HCT116 (cell line): ENCODE measurements at regions not wholly inside any gene's neighbourhood (a gene's known extent, or its start where the extent isn't known, plus 50 kb on each side); places are given as distances from the start of the nearest gene placed in this dataset.

Source experiments
- ATAC-seq: fragments of 200-7000 bp; cut with Tn5 transposase; 2 replicates; pipeline ENCODE4 v1.9.1; 2020; ENCODE audit warnings: mild to moderate bottlenecking, moderate library complexity
- BruUV-seq: library from RNA; stranded (reverse); fragments of 400-500 nt; replicated peaks from 2 replicates; lab custom pipeline; 2021; lab: Mats Ljungman, UMichigan
- CTCF ChIA-PET: fragments of 300-600 bp; sonication (Branson Sonifier 250); formaldehyde crosslinking; loops from one replicate; lab custom pipeline; 2021; ENCODE audit warnings: antibody characterized with exemption; lab: Charles Lee
- POLR2A ChIA-PET: fragments of 300-600, 350-600 bp; sonication (Branson Sonifier 250); formaldehyde crosslinking; loops from one replicate; lab custom pipeline; 2021; ENCODE audit warnings: antibody characterized with exemption; lab: Charles Lee
- RAD21 ChIA-PET, 2 experiments: fragments of 300-600 bp; sonication (Branson Sonifier 250); formaldehyde crosslinking; loops; one replicate each; lab custom pipeline; 2023; ENCODE audit warnings: low total read pairs in 2 of 2; ENCODE audit not compliant: uncharacterized antibody in 2 of 2, unreplicated experiment in 2 of 2, low non-redundant PET in 1 of 2; lab: Charles Lee
- DNase-seq: peaks from one replicate; pipeline ENCODE4 v3.0.0-alpha.2; 2010; ENCODE audit warnings: low read depth, low spot score
- H2AFZ ChIP-seq: fragments of 200-600 bp; shearing (Covaris generic), sonication (generic); 2 replicates; pipeline ENCODE4 v1.6.1; 2017; ENCODE audit warnings: low read depth, mixed run types, mixed read lengths, antibody characterized with exemption, low read length; ENCODE audit not compliant: poor library complexity, severe bottlenecking
- H3K27ac ChIP-seq: 2 replicates; pipeline ENCODE4 v1.5.1; 2012; ENCODE audit warnings: low read depth, low read length
- H3K27me3 ChIP-seq: fragments of 200-600 bp; sonication (generic); 2 replicates; pipeline ENCODE4 v1.6.1; 2016; ENCODE audit warnings: mixed run types, low read length, mixed read lengths; ENCODE audit not compliant: insufficient read depth
- H3K36me3 ChIP-seq, 2 experiments: fragments of 200-500 bp in 1 of 2; fragments of 200-600 bp in 1 of 2; sonication (Bioruptor generic) in 1 of 2; sonication (generic) in 1 of 2; 2 replicates each; pipeline versions ENCODE4 v1.5.1 to v1.6.1; 2014 to 2016; ENCODE audit warnings: low read length in 2 of 2, inconsistent platforms in 1 of 2, mixed read lengths in 1 of 2, mixed run types in 1 of 2; ENCODE audit not compliant: insufficient read depth in 2 of 2, control insufficient read depth in 1 of 2
- H3K4me1 ChIP-seq, 2 experiments: fragments of 200-600 bp in 1 of 2; sonication (generic) in 1 of 2; 2 replicates each; pipeline versions ENCODE4 v1.5.1 to v1.6.1; 2012 to 2017; ENCODE audit warnings: low read length in 2 of 2, inconsistent platforms in 1 of 2, mild to moderate bottlenecking in 1 of 2, mixed read lengths in 1 of 2, mixed run types in 1 of 2, moderate library complexity in 1 of 2; ENCODE audit not compliant: insufficient read depth in 2 of 2, control insufficient read depth in 1 of 2
- H3K4me2 ChIP-seq: fragments of 200-600 bp; sonication (generic); 2 replicates; pipeline ENCODE4 v1.6.1; 2017; ENCODE audit warnings: mixed run types, low read length, mixed read lengths
- H3K4me3 ChIP-seq, 2 experiments: fragments of 200-600 bp in 1 of 2; sonication (generic) in 1 of 2; replicated peaks in 1 of 2; 2 replicates each; pipeline ENCODE4 v1.5.1; 2011 to 2016; ENCODE audit warnings: low read length in 2 of 2, control low read depth in 1 of 2, low read depth in 1 of 2, mild to moderate bottlenecking in 1 of 2, mixed read lengths in 1 of 2, mixed run types in 1 of 2
- H3K79me2 ChIP-seq: fragments of 200-600 bp; sonication (generic); 2 replicates; pipeline ENCODE4 v1.6.1; 2017; ENCODE audit warnings: mild to moderate bottlenecking, mixed run types, low read length, moderate library complexity, mixed read lengths; ENCODE audit not compliant: insufficient read depth
- H3K9ac ChIP-seq: fragments of 200-600 bp; sonication (generic); 2 replicates; pipeline ENCODE4 v1.6.1; 2016; ENCODE audit warnings: low read length, mixed read lengths
- H3K9me2 ChIP-seq: fragments of 200-600 bp; sonication (generic), shearing (Covaris generic); 2 replicates; pipeline ENCODE4 v1.6.1; 2017; ENCODE audit warnings: mixed run types, mild to moderate bottlenecking, moderate library complexity; ENCODE audit not compliant: insufficient read depth
- H3K9me3 ChIP-seq, 2 experiments: fragments of 200-500 bp in 1 of 2; fragments of 200-600 bp in 1 of 2; sonication (Bioruptor generic) in 1 of 2; sonication (generic) in 1 of 2; 2 replicates each; pipeline ENCODE4 v1.6.1; 2014 to 2017; ENCODE audit warnings: low read length in 2 of 2, mixed read lengths in 2 of 2, inconsistent platforms in 1 of 2, low read depth in 1 of 2, mild to moderate bottlenecking in 1 of 2, mixed run types in 1 of 2, moderate library complexity in 1 of 2; ENCODE audit not compliant: control insufficient read depth in 1 of 2, insufficient read depth in 1 of 2
- H4K20me1 ChIP-seq: fragments of 200-600 bp; sonication (generic), shearing (Covaris generic); 2 replicates; pipeline ENCODE4 v1.6.1; 2017; ENCODE audit warnings: mixed run types, mild to moderate bottlenecking, moderate library complexity; ENCODE audit not compliant: insufficient read depth
- CEBPB ChIP-seq: IDR thresholded peaks from 2 replicates; pipeline ENCODE4 v1.6.1; 2012; ENCODE audit warnings: low read depth
- CTCF ChIP-seq, 3 experiments: fragments of 200-600 bp in 1 of 3; sonication (generic) in 1 of 3; IDR thresholded peaks in 2 of 3; conservative IDR thresholded peaks in 1 of 3; 2 replicates each; pipeline ENCODE4 v1.5.1; 2012 to 2017; ENCODE audit warnings: low read depth in 2 of 3, low read length in 2 of 3, antibody characterized with exemption in 1 of 3, borderline replicate concordance in 1 of 3, control low read depth in 1 of 3, mild to moderate bottlenecking in 1 of 3, mixed read lengths in 1 of 3, mixed run types in 1 of 3, moderate library complexity in 1 of 3; ENCODE audit not compliant: insufficient read depth in 1 of 3
- JUND ChIP-seq: IDR thresholded peaks from 2 replicates; pipeline ENCODE4 v1.6.1; 2012
- RAD21 ChIP-seq: IDR thresholded peaks from 2 replicates; pipeline ENCODE4 v1.6.1; 2012; ENCODE audit warnings: low read depth, mild to moderate bottlenecking
- SP1 ChIP-seq: IDR thresholded peaks from 2 replicates; pipeline ENCODE4 v1.6.1; 2012; ENCODE audit warnings: low read depth
- ZBTB33 ChIP-seq: IDR thresholded peaks from 2 replicates; pipeline ENCODE4 v1.6.1; 2011; ENCODE audit warnings: mild to moderate bottlenecking, low read length, moderate library complexity; ENCODE audit not compliant: insufficient replicate concordance; ENCODE audit errors: extremely low read depth
- ZFX ChIP-seq: fragments of 450-650 bp; IDR thresholded peaks from 2 replicates; pipeline ENCODE4 v1.6.1; 2017
- intact Hi-C: fragments of 100-400 bp; cut with micrococcal nuclease; formaldehyde crosslinking; loops from 2 replicates; pipeline ENCODE4 v1.10.0; 2022
- TF ChIP-seq, protein P1 (sequence below): IDR thresholded peaks from 2 replicates; pipeline ENCODE4 v1.6.1; 2012

DNA sequence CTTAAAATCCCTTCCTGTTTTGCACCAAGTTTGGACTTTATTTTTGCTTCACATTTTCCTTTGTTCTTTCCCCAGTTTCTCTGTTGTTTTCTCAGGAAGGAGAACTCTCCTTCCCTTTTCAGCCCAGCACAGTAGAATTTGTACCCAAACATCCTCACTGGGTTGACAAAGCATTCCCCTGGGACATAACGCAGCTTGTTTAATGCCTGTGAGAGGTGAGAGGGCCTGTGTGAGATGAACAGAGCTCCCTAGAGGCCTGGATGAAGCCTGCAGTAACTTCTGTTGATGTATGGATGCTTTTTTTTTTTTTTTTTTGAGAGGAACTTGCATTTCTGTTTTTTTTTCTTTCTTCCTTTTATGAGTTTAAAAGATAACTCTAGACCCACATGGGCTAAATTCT, 104.9 kb upstream of the SLC22A23 start:
- H4K20me1 ChIP-seq: no peaks in the 10 kb centered on the region
- DNase-seq (no peak), ATAC-seq (peak; percentile 60; the same call in 1 of the 2 replicates)
- H3K4me1 ChIP-seq: no peaks in the 10 kb centered on the region
- ChIA-PET RAD21 (interaction anchor here in 1 of 2 experiments (0.6 kb wide), 1 partner anchor 372 kb away, joined by 4 read pairs; no protein-coding TSS in a partner anchor), CTCF (interaction anchor here (0.7 kb wide), 1 partner anchor 457 kb away, joined by 4 read pairs; no protein-coding TSS in a partner anchor), POLR2A (no interaction called here)
- no peak overlapping the region for H3K4me2 ChIP-seq
- no peak overlapping the region for H2AFZ ChIP-seq
- no TSS peak for BruUV-seq
- no peak overlapping the region for H3K27ac ChIP-seq
- no peaks in the 10 kb centered on the region for H3K27me3 ChIP-seq
- intact Hi-C loops: no loop called here
- TF ChIP-seq RAD21 (0 out of 2 replicates have a peak, but pooled peaks have one; percentile 11), CTCF (IDR thresholded peaks at IDR 0.05 in 2 of 3, conservative IDR thresholded peaks at IDR 0.05 in 1 of 3; ENCODE audit: borderline replicate concordance in 1 of 3, insufficient read depth in 1 of 3, low read depth in 2 of 3, low read length in 2 of 3) (0 out of 6 replicates have a peak, but pooled peaks of 1 of the 3 experiments have one; percentile 10)
- TF ChIP-seq, protein P1, sequence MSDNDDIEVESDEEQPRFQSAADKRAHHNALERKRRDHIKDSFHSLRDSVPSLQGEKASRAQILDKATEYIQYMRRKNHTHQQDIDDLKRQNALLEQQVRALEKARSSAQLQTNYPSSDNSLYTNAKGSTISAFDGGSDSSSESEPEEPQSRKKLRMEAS: no peak
- H3K9ac ChIP-seq: no peak overlapping the region
- no peaks in the 10 kb centered on the region for H3K9me3 ChIP-seq
- H3K4me3 ChIP-seq: no peak overlapping the region
- H3K9me2 ChIP-seq: no peaks in the 10 kb centered on the region
- H3K79me2 ChIP-seq: no peaks in the 10 kb centered on the region
- H3K36me3 ChIP-seq: no peaks in the 10 kb centered on the region

DNA sequence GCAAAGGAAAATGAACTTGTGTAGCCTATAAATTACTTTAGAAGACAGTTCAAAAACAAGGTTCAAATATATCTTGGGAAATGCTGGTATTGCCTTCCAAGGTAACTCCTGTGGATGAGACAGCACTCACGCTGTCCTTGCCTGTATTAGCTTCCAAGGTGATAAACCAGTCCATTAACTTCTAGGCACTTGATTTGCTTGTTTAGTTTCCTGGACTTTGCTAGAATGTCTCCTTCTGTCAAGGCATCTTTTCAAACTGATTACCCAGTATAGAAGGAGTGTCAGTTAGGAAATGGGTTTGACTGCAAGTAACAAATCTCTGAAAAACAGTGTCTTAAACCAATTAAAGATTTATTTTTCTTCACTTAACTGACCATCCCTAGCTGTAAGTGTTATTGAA, 103.4 kb upstream of the SLC22A23 start:
- BruUV-seq: no TSS peak
- intact Hi-C loops: no loop called here
- RAD21 ChIA-PET: no interaction called here
- ATAC-seq: no peak
- Histone ChIP-seq H4K20me1 (no peaks in the 10 kb centered on the region), H3K9me3 (no peaks in the 10 kb centered on the region), H2AFZ (no peak overlapping the region), H3K27me3 (no peaks in the 10 kb centered on the region), H3K4me3 (no peak overlapping the region), H3K4me1 (no peaks in the 10 kb centered on the region), H3K4me2 (no peak overlapping the region), H3K27ac (no peak overlapping the region), H3K79me2 (no peaks in the 10 kb centered on the region), H3K36me3 (no peaks in the 10 kb centered on the region), H3K9ac (no peak overlapping the region), H3K9me2 (no peaks in the 10 kb centered on the region)
- POLR2A ChIA-PET: no interaction called here
- CTCF ChIA-PET: no interaction called here
- no peak for DNase-seq
- TF ChIP-seq SP1 (no peak), ZBTB33 (no peak), CEBPB (no peak), JUND (no peak), ZFX (no peak)
